AG09319 (cell line): ENCODE measurements at regions not wholly inside any gene's neighbourhood (a gene's known extent, or its start where the extent isn't known, plus 50 kb on each side); places are given as distances from the start of the nearest gene placed in this dataset.

Source experiments
- DNase-seq: peaks from one replicate; pipeline ENCODE4 v3.0.0-alpha.2; 2010; ENCODE audit warnings: low read depth; ENCODE audit errors: extremely low read depth
- CTCF ChIP-seq: IDR thresholded peaks from 2 replicates; pipeline ENCODE4 v1.5.1; 2011; ENCODE audit warnings: low read depth, mild to moderate bottlenecking, inconsistent platforms, low read length, moderate library complexity

- no peak for DNase-seq
- TF ChIP-seq CTCF, result no peak
Measured at GRCh38 chr16:47956916-47957315, 198.9 kb downstream of the ABCC12 start.

- no peak for TF ChIP-seq CTCF
- no peak for DNase-seq
Measured at GRCh38 chr16:47949714-47950113, 206.1 kb downstream of the ABCC12 start.

GRCh38 chr16:47949276-47949675 is 206.5 kb downstream of the ABCC12 start:
- TF ChIP-seq CTCF, result no peak
- DNase-seq, result no peak

- no peak for DNase-seq
- TF ChIP-seq CTCF, result no peak
Measured at GRCh38 chr16:47947723-47948122, 208.1 kb downstream of the ABCC12 start.

GRCh38 chr16:47946092-47946491 is 209.7 kb downstream of the ABCC12 start:
- DNase-seq, result no peak
- no peak for TF ChIP-seq CTCF

GRCh38 chr16:47944589-47944988 is 211.2 kb downstream of the ABCC12 start:
- TF ChIP-seq CTCF, result no peak
- no peak for DNase-seq

- no peak for TF ChIP-seq CTCF
- no peak for DNase-seq
Measured at GRCh38 chr16:47943235-47943634, 212.6 kb downstream of the ABCC12 start.
